ENCODE measurements at regions not wholly inside any gene's neighbourhood (a gene's known extent, or its start where the extent isn't known, plus 50 kb on each side); places are given as distances from the start of the nearest gene placed in this dataset.

DNA sequence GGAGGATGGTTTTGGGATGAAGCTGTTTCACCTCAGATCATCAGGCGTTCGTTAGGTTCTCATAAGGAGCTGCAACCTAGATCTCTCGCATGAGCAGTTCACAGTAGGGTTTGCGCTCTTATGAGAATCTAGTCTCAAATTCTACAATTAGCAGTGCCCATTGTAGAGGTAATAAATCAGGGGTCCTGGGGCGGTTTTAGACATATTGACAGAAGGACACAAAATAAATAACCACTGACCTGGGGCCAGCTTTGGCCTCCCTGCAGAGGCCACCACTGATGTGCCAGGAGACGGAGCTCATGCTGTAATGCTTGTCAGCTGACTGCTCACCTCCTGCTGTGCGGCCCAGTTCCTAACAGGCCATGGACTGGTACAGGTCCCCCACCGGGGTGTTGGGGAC, 67.6 kb upstream of the SPATA31D4 start:
- TF ChIP-seq, protein P1, sequence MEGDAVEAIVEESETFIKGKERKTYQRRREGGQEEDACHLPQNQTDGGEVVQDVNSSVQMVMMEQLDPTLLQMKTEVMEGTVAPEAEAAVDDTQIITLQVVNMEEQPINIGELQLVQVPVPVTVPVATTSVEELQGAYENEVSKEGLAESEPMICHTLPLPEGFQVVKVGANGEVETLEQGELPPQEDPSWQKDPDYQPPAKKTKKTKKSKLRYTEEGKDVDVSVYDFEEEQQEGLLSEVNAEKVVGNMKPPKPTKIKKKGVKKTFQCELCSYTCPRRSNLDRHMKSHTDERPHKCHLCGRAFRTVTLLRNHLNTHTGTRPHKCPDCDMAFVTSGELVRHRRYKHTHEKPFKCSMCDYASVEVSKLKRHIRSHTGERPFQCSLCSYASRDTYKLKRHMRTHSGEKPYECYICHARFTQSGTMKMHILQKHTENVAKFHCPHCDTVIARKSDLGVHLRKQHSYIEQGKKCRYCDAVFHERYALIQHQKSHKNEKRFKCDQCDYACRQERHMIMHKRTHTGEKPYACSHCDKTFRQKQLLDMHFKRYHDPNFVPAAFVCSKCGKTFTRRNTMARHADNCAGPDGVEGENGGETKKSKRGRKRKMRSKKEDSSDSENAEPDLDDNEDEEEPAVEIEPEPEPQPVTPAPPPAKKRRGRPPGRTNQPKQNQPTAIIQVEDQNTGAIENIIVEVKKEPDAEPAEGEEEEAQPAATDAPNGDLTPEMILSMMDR (IDR thresholded peaks at IDR 0.05; ENCODE audit: extremely low read depth in 1 of 2, insufficient read depth in 1 of 2, low read depth in 1 of 2, low read length in 2 of 2): no peak
- TF ChIP-seq, protein P2, sequence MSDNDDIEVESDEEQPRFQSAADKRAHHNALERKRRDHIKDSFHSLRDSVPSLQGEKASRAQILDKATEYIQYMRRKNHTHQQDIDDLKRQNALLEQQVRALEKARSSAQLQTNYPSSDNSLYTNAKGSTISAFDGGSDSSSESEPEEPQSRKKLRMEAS (IDR thresholded peaks at IDR 0.05; ENCODE audit: insufficient read depth, insufficient read length): no peak
- no peak for TF ChIP-seq EZH2 (IDR thresholded peaks at IDR 0.05; ENCODE audit: borderline replicate concordance, low read depth, low read length, severe bottlenecking)

All from endothelial cell of umbilical vein (primary cell).